Breast epithelium (tissue), 3 donors: ENCODE measurements at regions not wholly inside any gene's neighbourhood (a gene's known extent, or its start where the extent isn't known, plus 50 kb on each side); places are given as distances from the start of the nearest gene placed in this dataset.

ENCODE experiments used
- CTCF ChIP-seq, 3 donors: fragments of 450-650 bp; IDR thresholded peaks; one replicate each; pipeline ENCODE4 v1.5.1; 2016 to 2017; ENCODE audit warnings: antibody characterized with exemption in 3 of 3, mild to moderate bottlenecking in 3 of 3, moderate library complexity in 3 of 3
- POLR2AphosphoS5 ChIP-seq, 3 donors: sonication (generic); formaldehyde crosslinking; IDR thresholded peaks; one replicate each; pipeline ENCODE4 v1.6.1; 2017; ENCODE audit warnings: antibody characterized with exemption in 3 of 3

- TF ChIP-seq CTCF (IDR thresholded peaks at IDR 0.05) (no peak), POLR2AphosphoS5 (IDR thresholded peaks at IDR 0.05) (no peak)
Measured at GRCh38 chr9:99441829-99442228, 219.7 kb downstream of the SEC61B start.
